GM13977 (cell line): ENCODE measurements at regions not wholly inside any gene's neighbourhood (a gene's known extent, or its start where the extent isn't known, plus 50 kb on each side); places are given as distances from the start of the nearest gene placed in this dataset.
"Not testable (repeated sequence)": the region's sequence is repeated elsewhere in the genome, so short reads cannot be mapped to it uniquely, and the experiment has no call there.

ENCODE experiments used
- DNase-seq: peaks from one replicate; pipeline ENCODE4 v3.0.0; 2012; ENCODE audit warnings: low spot score
- CTCF ChIP-seq: IDR thresholded peaks from 2 replicates; pipeline ENCODE4 v1.5.1; 2012; ENCODE audit warnings: mild to moderate bottlenecking, control low read depth; ENCODE audit not compliant: insufficient read depth; ENCODE audit errors: extremely low read depth, missing control alignments
- in situ Hi-C: fragments of 300-500 bp; cut with MboI; formaldehyde crosslinking; loops from one replicate; pipeline ENCODE4 v1.12.0; 2022; ENCODE audit warnings: low sequenced_read_pairs, low pct_unique_long_range_greater_than_20kb, mixed read lengths, inconsistent platforms; ENCODE audit not compliant: unreplicated experiment

- DNase-seq, result no peak
- in situ Hi-C loops, result no loop called here
- TF ChIP-seq CTCF, result no peak
Observed at GRCh38 chr18:46215902-46216723, 111.9 kb downstream of the HAUS1 start.

- in situ Hi-C loops, result no loop called here
- no peak for TF ChIP-seq CTCF
Observed at GRCh38 chr18:46220116-46220515, 115.9 kb downstream of the HAUS1 start.

GRCh38 chr18:46222093-46222492, 117.9 kb downstream of the HAUS1 start:
- no peak for TF ChIP-seq CTCF
- DNase-seq, result no peak
- in situ Hi-C loops, result no loop called here

More at GRCh38 chr18:46220116-46220515, 115.9 kb downstream of the HAUS1 start:
- no peak for DNase-seq

GRCh38 chr18:46222710-46223360, 118.7 kb downstream of the HAUS1 start:
- in situ Hi-C loops, result no loop called here
- no peak for TF ChIP-seq CTCF
- no peak for DNase-seq

GRCh38 chr18:46224181-46224775, 120.1 kb downstream of the HAUS1 start:
- DNase-seq, result no peak
- in situ Hi-C loops, result no loop called here
- TF ChIP-seq CTCF, result no peak

- TF ChIP-seq CTCF, result no peak
- DNase-seq, result no peak
- in situ Hi-C loops, result no loop called here
Observed at GRCh38 chr18:46226461-46226860, 122.3 kb downstream of the HAUS1 start.

GRCh38 chr18:46229641-46230040, 125.5 kb downstream of the HAUS1 start:
- DNase-seq, in situ Hi-C loops: not testable (repeated sequence)
